D721Med (cell line): ENCODE measurements at regions not wholly inside any gene's neighbourhood (a gene's known extent, or its start where the extent isn't known, plus 50 kb on each side); places are given as distances from the start of the nearest gene placed in this dataset.

Experiments
- DNase-seq: peaks from one replicate; pipeline ENCODE4 v3.0.0; 2011; ENCODE audit warnings: low spot score; ENCODE audit not compliant: insufficient read length
- FAIRE-seq: peaks from 2 replicates; lab custom pipeline; 2011; peaks lifted over from hg19 to GRCh38; lab: Jason Lieb, UNC
- TF ChIP-seq, protein P1 (sequence below): IDR thresholded peaks from 2 replicates; pipeline ENCODE4 v1.5.1; 2012; ENCODE audit warnings: mild to moderate bottlenecking, control low read depth; ENCODE audit not compliant: insufficient read depth; ENCODE audit errors: missing control alignments

DNA sequence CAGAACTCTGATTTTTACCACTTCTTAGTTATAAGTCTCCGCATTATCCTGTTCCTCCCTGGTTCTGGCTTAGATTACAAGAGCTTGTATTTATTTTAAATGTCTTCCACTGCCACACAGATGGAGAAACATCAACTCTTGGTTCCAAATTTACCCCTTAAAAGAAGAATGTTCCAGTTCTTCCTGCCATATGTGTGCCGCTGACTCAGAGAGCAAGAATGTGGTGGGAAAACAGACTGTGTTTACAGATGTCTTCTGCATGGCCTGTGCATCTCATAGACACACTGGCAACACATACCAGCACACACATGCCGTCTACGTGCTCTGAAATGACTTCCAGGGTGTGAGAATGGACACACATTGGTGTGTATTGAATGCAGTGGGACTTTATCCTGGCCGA is 383.0 kb downstream of the LRIG3 start:
- DNase-seq = no peak
- FAIRE-seq = no peak
- TF ChIP-seq, protein P1, sequence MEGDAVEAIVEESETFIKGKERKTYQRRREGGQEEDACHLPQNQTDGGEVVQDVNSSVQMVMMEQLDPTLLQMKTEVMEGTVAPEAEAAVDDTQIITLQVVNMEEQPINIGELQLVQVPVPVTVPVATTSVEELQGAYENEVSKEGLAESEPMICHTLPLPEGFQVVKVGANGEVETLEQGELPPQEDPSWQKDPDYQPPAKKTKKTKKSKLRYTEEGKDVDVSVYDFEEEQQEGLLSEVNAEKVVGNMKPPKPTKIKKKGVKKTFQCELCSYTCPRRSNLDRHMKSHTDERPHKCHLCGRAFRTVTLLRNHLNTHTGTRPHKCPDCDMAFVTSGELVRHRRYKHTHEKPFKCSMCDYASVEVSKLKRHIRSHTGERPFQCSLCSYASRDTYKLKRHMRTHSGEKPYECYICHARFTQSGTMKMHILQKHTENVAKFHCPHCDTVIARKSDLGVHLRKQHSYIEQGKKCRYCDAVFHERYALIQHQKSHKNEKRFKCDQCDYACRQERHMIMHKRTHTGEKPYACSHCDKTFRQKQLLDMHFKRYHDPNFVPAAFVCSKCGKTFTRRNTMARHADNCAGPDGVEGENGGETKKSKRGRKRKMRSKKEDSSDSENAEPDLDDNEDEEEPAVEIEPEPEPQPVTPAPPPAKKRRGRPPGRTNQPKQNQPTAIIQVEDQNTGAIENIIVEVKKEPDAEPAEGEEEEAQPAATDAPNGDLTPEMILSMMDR = no peak

DNA sequence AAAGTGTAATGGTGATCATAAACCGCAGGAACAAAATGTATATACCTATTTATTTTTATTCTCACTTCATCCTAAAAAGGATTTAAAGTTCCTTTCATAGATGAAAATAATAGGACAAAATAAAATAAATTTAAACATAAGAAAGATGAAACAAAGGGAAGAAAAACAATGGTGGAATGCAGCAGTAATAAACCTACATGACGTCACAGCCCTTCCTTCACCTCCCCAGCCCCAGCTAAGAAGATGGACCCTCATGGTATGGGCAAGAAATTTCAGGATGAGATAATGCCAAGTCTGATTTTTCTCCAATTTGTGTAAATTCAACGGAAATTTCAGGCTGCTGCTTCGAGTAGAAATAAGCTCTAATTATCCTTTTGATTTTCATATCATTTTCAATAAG is 381.0 kb downstream of the LRIG3 start:
- FAIRE-seq = no peak
- TF ChIP-seq, protein P1 = no peak

DNA sequence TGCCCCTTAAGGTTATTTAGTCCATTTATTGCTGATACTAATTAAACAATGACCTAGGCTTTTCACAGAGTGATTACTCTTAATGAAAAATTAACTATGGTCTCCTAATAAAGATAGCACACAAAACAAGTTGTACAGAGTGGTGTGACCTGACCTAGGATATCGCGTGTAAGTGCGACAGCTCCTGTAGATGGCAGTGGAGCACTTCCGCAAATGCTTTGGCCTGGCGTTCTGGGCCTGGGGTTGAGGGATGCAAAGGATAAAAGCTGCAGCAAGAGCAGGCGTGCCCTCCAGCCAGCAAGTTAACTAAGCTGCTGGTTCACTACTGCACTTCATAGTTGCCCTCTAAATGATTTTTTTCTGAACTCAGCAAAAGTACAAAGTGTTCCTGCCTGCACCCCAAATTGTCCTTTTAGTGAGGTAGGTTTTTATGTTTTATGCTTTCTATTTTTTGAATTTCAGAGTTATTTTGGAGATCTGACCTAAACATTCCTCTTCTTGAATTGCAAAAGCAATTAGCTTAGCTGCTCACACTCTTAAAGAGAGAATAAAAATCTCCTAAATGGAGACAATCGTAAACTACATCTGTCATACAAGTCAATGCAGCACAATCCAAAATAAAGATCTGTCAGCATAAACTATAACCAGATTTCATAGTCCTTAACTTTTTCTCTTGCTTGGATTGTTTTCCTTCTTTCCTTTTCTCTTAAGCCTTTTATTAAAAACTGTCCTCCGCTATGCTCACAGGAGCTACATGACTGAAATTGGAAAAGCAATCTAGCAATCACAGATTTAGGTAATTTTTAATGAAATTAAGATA is 379.6 kb downstream of the LRIG3 start:
- TF ChIP-seq, protein P1 = peak; percentile 96
- FAIRE-seq (no peak), DNase-seq (no peak)

More for the DNA sequence above, 381.0 kb downstream of the LRIG3 start:
- DNase-seq = no peak

DNA sequence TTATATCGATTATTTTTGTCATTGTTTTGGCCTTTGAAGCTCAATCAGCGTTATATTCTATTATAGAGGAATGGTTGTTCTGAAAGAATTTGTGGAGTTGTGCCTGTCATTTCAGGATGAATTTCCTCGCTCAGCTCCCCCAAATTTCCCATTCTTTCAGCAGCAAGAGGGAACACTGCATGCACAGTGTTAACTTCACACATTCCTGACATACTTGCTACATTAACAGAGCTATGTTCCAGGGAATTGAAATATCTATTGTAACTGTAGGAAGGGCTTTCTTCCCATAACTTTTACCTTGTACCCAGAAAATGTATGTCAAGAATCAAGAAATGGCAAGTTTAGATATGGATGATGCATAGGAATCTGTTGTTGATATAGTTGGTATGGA is 379.0 kb downstream of the LRIG3 start:
- no peak for DNase-seq
- no peak for FAIRE-seq

DNA sequence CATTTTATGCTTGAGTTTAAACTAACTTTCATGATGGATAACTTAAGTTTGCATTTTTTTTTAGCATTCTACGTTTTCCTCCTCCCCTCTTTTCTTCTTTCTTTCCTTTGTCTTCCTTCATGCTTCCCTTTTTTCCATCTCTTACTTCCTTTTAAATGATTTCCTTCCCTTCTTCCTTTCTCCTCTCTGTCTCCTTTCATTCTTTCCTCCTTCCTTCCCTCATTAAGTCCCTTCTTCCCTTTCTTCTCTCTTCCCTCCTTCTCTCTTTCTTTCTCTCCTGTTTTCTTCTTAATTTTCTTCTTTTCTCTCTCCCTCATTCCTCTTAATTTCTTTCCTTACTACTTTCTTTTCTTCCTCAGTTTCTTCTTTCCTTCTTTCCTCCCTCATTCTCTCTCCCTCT is 376.0 kb downstream of the LRIG3 start:
- FAIRE-seq = no peak
- DNase-seq = no peak
- TF ChIP-seq, protein P1 = no peak

More for the DNA sequence above, 379.0 kb downstream of the LRIG3 start:
- TF ChIP-seq, protein P1 = no peak

DNA sequence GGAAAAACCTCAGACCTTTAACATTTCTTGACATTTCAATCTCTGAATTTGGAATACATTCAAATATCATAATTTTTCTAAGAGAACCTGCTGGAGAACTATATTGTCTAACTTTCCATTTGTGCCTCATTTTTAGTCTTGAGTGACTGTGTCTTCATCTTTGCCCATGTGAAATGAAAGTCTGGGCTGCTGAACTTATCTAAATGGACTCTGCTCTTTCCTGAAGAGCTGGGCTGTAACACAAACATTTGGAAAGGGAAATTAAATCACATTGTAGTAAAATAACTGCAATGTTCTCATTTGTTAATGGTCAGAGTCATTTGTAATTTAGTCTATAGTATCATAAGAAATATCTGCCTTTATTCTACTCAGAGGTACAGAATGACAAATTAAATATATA is 373.1 kb downstream of the LRIG3 start:
- FAIRE-seq = no peak
- TF ChIP-seq, protein P1 = no peak
- DNase-seq = no peak

DNA sequence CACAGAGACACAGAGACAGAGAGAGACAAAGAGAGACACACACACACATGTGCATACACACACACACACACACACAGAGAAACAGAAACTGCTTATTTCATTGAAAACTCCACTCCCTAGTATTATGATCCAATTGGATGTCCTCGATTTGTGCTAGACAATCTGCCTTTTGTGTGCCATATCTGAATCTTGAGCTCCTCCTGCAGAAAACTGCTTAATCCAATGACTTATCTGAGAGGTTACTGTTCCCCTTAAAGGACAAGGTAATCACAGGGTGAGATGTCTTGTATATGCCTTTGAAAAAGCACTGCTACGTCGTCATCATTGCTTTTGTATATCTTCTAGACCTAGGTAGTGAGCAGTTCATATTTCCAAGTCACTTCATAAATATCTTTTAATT is 371.5 kb downstream of the LRIG3 start:
- TF ChIP-seq, protein P1 = no peak
- DNase-seq = no peak
- FAIRE-seq = no peak
